ENCODE measurements at regions not wholly inside any gene's neighbourhood (a gene's known extent, or its start where the extent isn't known, plus 50 kb on each side); places are given as distances from the start of the nearest gene placed in this dataset.

DNA sequence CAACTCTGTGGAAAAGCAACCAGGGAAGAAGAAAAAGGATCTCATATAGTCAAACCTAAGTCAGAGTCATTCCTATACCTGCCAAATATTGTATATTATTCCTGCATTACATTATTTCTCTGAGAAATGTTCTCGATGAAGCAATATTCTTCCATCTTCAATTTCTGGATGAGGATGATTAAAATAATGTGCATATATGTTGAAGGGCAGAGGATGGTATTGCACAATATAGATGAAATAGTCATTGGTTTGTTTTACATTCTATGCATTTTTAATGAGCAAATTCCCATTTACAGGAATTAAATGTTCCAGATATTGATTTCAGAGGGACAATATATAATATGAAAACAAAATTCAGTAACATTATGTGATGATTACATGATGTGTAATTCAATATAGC is 545.2 kb downstream of the STK39 start:
- Histone ChIP-seq H3K79me2 (ENCODE audit: insufficient read depth, low read depth, low read length) (no peaks in the 10 kb centered on the region), H3K9me3 (ENCODE audit: low read length) (no peaks in the 10 kb centered on the region), H4K20me1 (ENCODE audit: insufficient read depth, low read length) (no peaks in the 10 kb centered on the region), H3K4me1 (ENCODE audit: insufficient read depth, low read length, poor library complexity, severe bottlenecking) (no peaks in the 10 kb centered on the region), H3K27ac (ENCODE audit: low read depth, low read length, poor library complexity, severe bottlenecking) (no peak overlapping the region), H2AFZ (ENCODE audit: low read length) (no peak overlapping the region), H3K36me3 (ENCODE audit: insufficient read depth, low read length) (no peaks in the 10 kb centered on the region), H3K4me3 (ENCODE audit: low read depth, low read length, poor library complexity, severe bottlenecking) (no peak overlapping the region), H3K4me2 (ENCODE audit: low read length) (no peak overlapping the region), H3K9me2 (ENCODE audit: insufficient read depth, low read length) (no peaks in the 10 kb centered on the region)
- ChIA-PET POLR2A (no interaction called here), CTCF (ENCODE audit: unreplicated experiment) (no interaction called here)
- intact Hi-C loops (cut with micrococcal nuclease; ENCODE audit: unreplicated experiment), result no loop called here
- TF ChIP-seq, protein P1, sequence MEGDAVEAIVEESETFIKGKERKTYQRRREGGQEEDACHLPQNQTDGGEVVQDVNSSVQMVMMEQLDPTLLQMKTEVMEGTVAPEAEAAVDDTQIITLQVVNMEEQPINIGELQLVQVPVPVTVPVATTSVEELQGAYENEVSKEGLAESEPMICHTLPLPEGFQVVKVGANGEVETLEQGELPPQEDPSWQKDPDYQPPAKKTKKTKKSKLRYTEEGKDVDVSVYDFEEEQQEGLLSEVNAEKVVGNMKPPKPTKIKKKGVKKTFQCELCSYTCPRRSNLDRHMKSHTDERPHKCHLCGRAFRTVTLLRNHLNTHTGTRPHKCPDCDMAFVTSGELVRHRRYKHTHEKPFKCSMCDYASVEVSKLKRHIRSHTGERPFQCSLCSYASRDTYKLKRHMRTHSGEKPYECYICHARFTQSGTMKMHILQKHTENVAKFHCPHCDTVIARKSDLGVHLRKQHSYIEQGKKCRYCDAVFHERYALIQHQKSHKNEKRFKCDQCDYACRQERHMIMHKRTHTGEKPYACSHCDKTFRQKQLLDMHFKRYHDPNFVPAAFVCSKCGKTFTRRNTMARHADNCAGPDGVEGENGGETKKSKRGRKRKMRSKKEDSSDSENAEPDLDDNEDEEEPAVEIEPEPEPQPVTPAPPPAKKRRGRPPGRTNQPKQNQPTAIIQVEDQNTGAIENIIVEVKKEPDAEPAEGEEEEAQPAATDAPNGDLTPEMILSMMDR (conservative IDR thresholded peaks at IDR 0.05; ENCODE audit: low read length), result no peak
- no peak for TF ChIP-seq EZH2phosphoT487 (IDR thresholded peaks at IDR 0.05; ENCODE audit: borderline replicate concordance, low read depth, low read length)
- DNase-seq (ENCODE audit: low spot score), result no peak
- BruUV-seq (replicated peaks), result no TSS peak

GRCh38 chr2:167701651-167702050 is 545.7 kb downstream of the STK39 start:
- intact Hi-C loops (cut with micrococcal nuclease; ENCODE audit: unreplicated experiment), result no loop called here
- Histone ChIP-seq H3K79me2 (ENCODE audit: insufficient read depth, low read depth, low read length) (no peaks in the 10 kb centered on the region), H2AFZ (ENCODE audit: low read length) (no peak overlapping the region), H3K4me2 (ENCODE audit: low read length) (no peak overlapping the region), H4K20me1 (ENCODE audit: insufficient read depth, low read length) (no peaks in the 10 kb centered on the region), H3K9me2 (ENCODE audit: insufficient read depth, low read length) (no peaks in the 10 kb centered on the region), H3K4me3 (ENCODE audit: low read depth, low read length, poor library complexity, severe bottlenecking) (no peak overlapping the region), H3K4me1 (ENCODE audit: insufficient read depth, low read length, poor library complexity, severe bottlenecking) (no peaks in the 10 kb centered on the region), H3K9me3 (ENCODE audit: low read length) (no peaks in the 10 kb centered on the region), H3K27ac (ENCODE audit: low read depth, low read length, poor library complexity, severe bottlenecking) (no peak overlapping the region), H3K36me3 (ENCODE audit: insufficient read depth, low read length) (no peaks in the 10 kb centered on the region)
- no peak for DNase-seq (ENCODE audit: low spot score)
- POLR2A ChIA-PET, result no interaction called here
- TF ChIP-seq EZH2phosphoT487 (IDR thresholded peaks at IDR 0.05; ENCODE audit: borderline replicate concordance, low read depth, low read length), result no peak
- TF ChIP-seq, protein P1 (conservative IDR thresholded peaks at IDR 0.05; ENCODE audit: low read length), result no peak
- CTCF ChIA-PET (ENCODE audit: unreplicated experiment), result no interaction called here
- BruUV-seq (replicated peaks), result no TSS peak

DNA sequence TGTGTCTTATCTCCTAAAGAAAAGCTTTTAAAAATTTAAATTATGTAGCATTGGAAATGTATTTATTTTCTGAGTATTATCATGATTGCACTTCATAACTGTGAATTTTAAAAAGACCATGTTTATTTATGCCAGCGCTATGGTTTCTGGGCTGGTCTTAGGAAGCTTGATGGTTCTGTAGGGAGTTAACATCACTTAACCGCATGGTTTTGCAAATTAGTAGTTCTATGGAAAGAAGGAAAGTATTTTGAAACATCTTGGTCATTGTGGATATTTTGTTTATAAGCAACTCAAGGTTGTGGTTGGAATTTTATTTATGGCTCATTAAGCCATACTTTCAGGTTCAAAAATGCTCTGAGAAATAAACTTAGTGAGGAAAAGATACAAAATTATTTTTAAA is 549.4 kb downstream of the STK39 start:
- POLR2A ChIA-PET, result no interaction called here
- no peaks in the 10 kb centered on the region for H3K9me2 ChIP-seq (ENCODE audit: insufficient read depth, low read length)
- no peaks in the 10 kb centered on the region for H3K4me1 ChIP-seq (ENCODE audit: insufficient read depth, low read length, poor library complexity, severe bottlenecking)
- H3K4me2 ChIP-seq (ENCODE audit: low read length), result no peak overlapping the region
- H3K79me2 ChIP-seq (ENCODE audit: insufficient read depth, low read depth, low read length), result no peaks in the 10 kb centered on the region
- no peaks in the 10 kb centered on the region for H4K20me1 ChIP-seq (ENCODE audit: insufficient read depth, low read length)
- no peak overlapping the region for H3K27ac ChIP-seq (ENCODE audit: low read depth, low read length, poor library complexity, severe bottlenecking)
- no peak for TF ChIP-seq EZH2phosphoT487 (IDR thresholded peaks at IDR 0.05; ENCODE audit: borderline replicate concordance, low read depth, low read length)
- TF ChIP-seq, protein P1 (conservative IDR thresholded peaks at IDR 0.05; ENCODE audit: low read length), result no peak
- BruUV-seq (replicated peaks), result no TSS peak
- H2AFZ ChIP-seq (ENCODE audit: low read length), result no peak overlapping the region
- H3K9me3 ChIP-seq (ENCODE audit: low read length), result no peaks in the 10 kb centered on the region
- DNase-seq (ENCODE audit: low spot score), result no peak
- no peaks in the 10 kb centered on the region for H3K36me3 ChIP-seq (ENCODE audit: insufficient read depth, low read length)
- H3K4me3 ChIP-seq (ENCODE audit: low read depth, low read length, poor library complexity, severe bottlenecking), result no peak overlapping the region
- CTCF ChIA-PET (ENCODE audit: unreplicated experiment), result no interaction called here
- intact Hi-C loops (cut with micrococcal nuclease; ENCODE audit: unreplicated experiment), result no loop called here
